ENCODE measurements at regions not wholly inside any gene's neighbourhood (a gene's known extent, or its start where the extent isn't known, plus 50 kb on each side); places are given as distances from the start of the nearest gene placed in this dataset.

DNA sequence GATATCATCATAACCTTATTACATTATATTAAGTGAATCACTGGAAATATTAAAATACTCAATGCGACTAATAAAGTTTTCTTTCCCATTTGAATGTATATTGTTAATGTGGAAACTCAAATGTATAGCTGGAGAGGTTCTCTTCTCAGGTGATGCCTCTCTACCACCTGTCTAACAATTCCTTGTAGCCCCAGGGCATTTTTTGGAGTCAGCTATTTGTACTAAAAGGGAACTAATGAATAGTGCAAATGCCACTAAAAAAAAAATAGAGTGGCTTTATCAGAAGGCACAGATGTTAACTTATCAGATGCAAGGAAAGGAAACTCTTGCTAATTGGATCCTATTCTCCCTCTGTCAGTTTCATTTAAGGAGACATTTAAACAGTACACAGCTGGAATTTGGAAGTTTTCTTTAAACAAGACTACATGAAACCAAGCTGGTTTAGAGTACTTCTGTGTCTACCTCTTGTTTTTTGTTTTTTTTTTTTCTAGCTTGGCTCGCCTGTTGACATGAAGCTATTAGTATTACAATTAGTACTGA, 897.0 kb upstream of the SLC35B3 start:
- H2AK5ac ChIP-seq (ENCODE audit: low read depth, low read length): no peak overlapping the region
- no peak overlapping the region for H2BK20ac ChIP-seq (ENCODE audit: low read depth, low read length)
- intact Hi-C loops (cut with micrococcal nuclease) (no loop called here), in situ Hi-C loops (cut with MboI; ENCODE audit: low sequenced_read_pairs) (no loop called here), dilution Hi-C loops (cut with HindIII; ENCODE audit: low sequenced_read_pairs, unreplicated experiment) (no loop called here)
- H3K36me3 ChIP-seq (ENCODE audit: control insufficient read depth, insufficient read depth, low read length): no peaks in the 10 kb centered on the region
- no peaks in the 10 kb centered on the region for H3K4me1 ChIP-seq (ENCODE audit: control insufficient read depth, insufficient read depth, low read length)
- H2BK120ac ChIP-seq (ENCODE audit: low read depth, low read length): no peak overlapping the region
- H3K56ac ChIP-seq (ENCODE audit: extremely low read depth, insufficient read depth, low read length): no peak overlapping the region
- no peak overlapping the region for H4K8ac ChIP-seq (ENCODE audit: low read depth in 2 of 2, low read length in 2 of 2)
- BruUV-seq (replicated peaks): no TSS peak
- ChIA-PET POLR2A (ENCODE audit: unreplicated experiment) (no interaction called here), CTCF (no interaction called here)
- no peak overlapping the region for H2BK5ac ChIP-seq (ENCODE audit: low read depth, low read length, poor library complexity, severe bottlenecking)
- H3K79me1 ChIP-seq (ENCODE audit: low read depth in 1 of 2, low read length in 2 of 2): no peaks in the 10 kb centered on the region
- no peaks in the 10 kb centered on the region for H4K20me1 ChIP-seq (ENCODE audit: insufficient read depth, low read length)
- no peak overlapping the region for H3K4ac ChIP-seq (ENCODE audit: low read depth, low read length)
- TF ChIP-seq MAFK (IDR thresholded peaks at IDR 0.05; ENCODE audit: low read depth, low read length): no peak
- TF ChIP-seq, protein P1, sequence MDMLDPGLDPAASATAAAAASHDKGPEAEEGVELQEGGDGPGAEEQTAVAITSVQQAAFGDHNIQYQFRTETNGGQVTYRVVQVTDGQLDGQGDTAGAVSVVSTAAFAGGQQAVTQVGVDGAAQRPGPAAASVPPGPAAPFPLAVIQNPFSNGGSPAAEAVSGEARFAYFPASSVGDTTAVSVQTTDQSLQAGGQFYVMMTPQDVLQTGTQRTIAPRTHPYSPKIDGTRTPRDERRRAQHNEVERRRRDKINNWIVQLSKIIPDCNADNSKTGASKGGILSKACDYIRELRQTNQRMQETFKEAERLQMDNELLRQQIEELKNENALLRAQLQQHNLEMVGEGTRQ (IDR thresholded peaks at IDR 0.05; ENCODE audit: low read depth, low read length): no peak
- TF ChIP-seq SMC3 (IDR thresholded peaks at IDR 0.05; ENCODE audit: low read depth, low read length): no peak
- no peak for TF ChIP-seq POLR2A (IDR thresholded peaks at IDR 0.05; ENCODE audit: low read depth, low read length)
- TF ChIP-seq FOS (IDR thresholded peaks at IDR 0.05; ENCODE audit: low read depth, low read length): no peak
- TF ChIP-seq BHLHE40 (IDR thresholded peaks at IDR 0.05; ENCODE audit: low read depth, low read length): no peak
- no peak for TF ChIP-seq RAD21 (IDR thresholded peaks at IDR 0.05; ENCODE audit: low read length)
- TF ChIP-seq CHD1 (IDR thresholded peaks at IDR 0.05; ENCODE audit: low read depth, low read length): no peak
- TF ChIP-seq MXI1 (IDR thresholded peaks at IDR 0.05; ENCODE audit: borderline replicate concordance, low read depth, low read length): no peak
- no peak for TF ChIP-seq ELK1 (IDR thresholded peaks at IDR 0.05; ENCODE audit: borderline replicate concordance, low read depth, low read length)
- TF ChIP-seq RFX5 (IDR thresholded peaks at IDR 0.05; ENCODE audit: low read depth, low read length): no peak
- TF ChIP-seq CEBPB (IDR thresholded peaks at IDR 0.05; ENCODE audit: low read depth, low read length): no peak
- no peak for TF ChIP-seq NFE2L2 (IDR thresholded peaks at IDR 0.05; ENCODE audit: low read depth, low read length)
- TF ChIP-seq CTCF (conservative IDR thresholded peaks at IDR 0.05; ENCODE audit: low read depth, low read length): no peak
- TF ChIP-seq RCOR1 (IDR thresholded peaks at IDR 0.05; ENCODE audit: insufficient replicate concordance, low read length): no peak
- H3K9ac ChIP-seq (ENCODE audit: low read depth, low read length): no peak overlapping the region
- ATAC-seq (ENCODE audit: low read depth) (no peak), DNase-seq (no peak)
- H2AK9ac ChIP-seq (replicated peaks; ENCODE audit: low read depth, low read length, poor library complexity): no peak overlapping the region
- no peak overlapping the region for H3K14ac ChIP-seq (replicated peaks; ENCODE audit: low read depth, low read length)
- no peak overlapping the region for H3K4me2 ChIP-seq (ENCODE audit: low read depth, low read length)
- no peak overlapping the region for H2AFZ ChIP-seq (replicated peaks; ENCODE audit: low read length, poor library complexity)
- H3K9me3 ChIP-seq (ENCODE audit: control insufficient read depth, insufficient read depth, low read length): no peaks in the 10 kb centered on the region
- no peak overlapping the region for H3K23ac ChIP-seq (ENCODE audit: low read depth, low read length)
- WGBS, 2 experiments (ENCODE audit: extremely low coverage in 2 of 2, insufficient read length in 1 of 2): no CpG with 5 or more reads among the region's 2 CpGs
- no peak overlapping the region for H3K4me3 ChIP-seq (ENCODE audit: insufficient read depth, low read depth, low read length)
- no peak overlapping the region for H4K5ac ChIP-seq (ENCODE audit: low read depth, low read length)
- H3K27me3 ChIP-seq (ENCODE audit: control insufficient read depth, insufficient read depth, low read length): no peaks in the 10 kb centered on the region
- H3K9me1 ChIP-seq (ENCODE audit: insufficient read depth, low read length): no peaks in the 10 kb centered on the region
- H4K91ac ChIP-seq (ENCODE audit: insufficient read depth, low read depth, low read length): no peak overlapping the region
- H3K18ac ChIP-seq (ENCODE audit: low read depth, low read length): no peak overlapping the region
- H3K27ac ChIP-seq (ENCODE audit: insufficient read depth, low read length): no peak overlapping the region
- H2BK15ac ChIP-seq (ENCODE audit: low read depth, low read length): no peak overlapping the region
